ENCODE measurements at regions not wholly inside any gene's neighbourhood (a gene's known extent, or its start where the extent isn't known, plus 50 kb on each side); places are given as distances from the start of the nearest gene placed in this dataset.

- FAIRE-seq (no peak), DNase-seq (ENCODE audit: low read depth, low spot score) (no peak)
- peaks cover 0 to 2% of the 10 kb centered on the region in 2 experiments for H3K27me3 ChIP-seq (ENCODE audit: control insufficient read depth in 2 of 2, insufficient read depth in 2 of 2, low read length in 2 of 2)
- H3K36me3 ChIP-seq (ENCODE audit: control insufficient read depth in 2 of 2, extremely low read depth in 1 of 2, insufficient read depth in 2 of 2, low read length in 2 of 2), result no peaks in the 10 kb centered on the region
- POLR2A ChIA-PET, result no interaction called here
- H3K4me2 ChIP-seq (ENCODE audit: insufficient read depth, low read length), result no peak overlapping the region
- H3K9me3 ChIP-seq (replicated peaks; ENCODE audit: control insufficient read depth, insufficient read depth, low read length), result no peaks in the 10 kb centered on the region
- no TSS peak for BruUV-seq (replicated peaks)
- H3K4me1 ChIP-seq (ENCODE audit: control insufficient read depth, extremely low read depth, insufficient read depth, low read length), result no peaks in the 10 kb centered on the region
- H4K20me1 ChIP-seq (replicated peaks; ENCODE audit: control insufficient read depth, extremely low read depth, insufficient read depth, low read length), result no peaks in the 10 kb centered on the region
- TF ChIP-seq CTCF (IDR thresholded peaks at IDR 0.05; ENCODE audit: extremely low read depth in 1 of 2, insufficient read depth in 1 of 2, low read depth in 1 of 2, low read length in 2 of 2) (no peak), MAX (IDR thresholded peaks at IDR 0.05; ENCODE audit: insufficient read depth, insufficient read length) (no peak), POLR2A (IDR thresholded peaks at IDR 0.05; ENCODE audit: low read depth, low read length) (no peak), POLR2AphosphoS5 (IDR thresholded peaks at IDR 0.05; ENCODE audit: insufficient read depth, low read depth, low read length) (no peak), JUN (IDR thresholded peaks at IDR 0.05; ENCODE audit: borderline replicate concordance, insufficient read depth, insufficient read length, low read depth) (no peak), FOS (IDR thresholded peaks at IDR 0.05; ENCODE audit: borderline replicate concordance, insufficient read depth, low read length) (no peak), EZH2 (IDR thresholded peaks at IDR 0.05; ENCODE audit: borderline replicate concordance, low read depth, low read length, severe bottlenecking) (no peak), MYC (IDR thresholded peaks at IDR 0.05; ENCODE audit: low read depth, low read length) (no peak), GATA2 (IDR thresholded peaks at IDR 0.05; ENCODE audit: insufficient read depth, insufficient read length, low read depth, low read length) (no peak)
- CTCF ChIA-PET, result no interaction called here
- no peak overlapping the region for H2AFZ ChIP-seq (ENCODE audit: low read depth, low read length)
- no peak overlapping the region for H3K4me3 ChIP-seq (replicated peaks in 1 of 3; ENCODE audit: insufficient read depth in 1 of 3, low read depth in 1 of 3, low read length in 3 of 3)
- no peaks in the 10 kb centered on the region for H3K79me2 ChIP-seq (ENCODE audit: control insufficient read depth, insufficient read depth, low read length)
- peaks cover 3% of the 10 kb centered on the region for H3K9me1 ChIP-seq (replicated peaks; ENCODE audit: control insufficient read depth, extremely low read depth, insufficient read depth, low read length)
- dilution Hi-C loops (cut with MboI; ENCODE audit: extremely low pct_ligation_motif_present, low sequenced_read_pairs), result no loop called here
- H3K27ac ChIP-seq (ENCODE audit: insufficient read depth, low read depth, low read length), result no peak overlapping the region
- intact Hi-C loops (cut with micrococcal nuclease), result loop anchor here (5.0 kb wide), 1 partner anchor 1987 kb away; no protein-coding TSS in a partner anchor
- H3K9ac ChIP-seq (replicated peaks; ENCODE audit: extremely low read depth, insufficient read depth, low read length), result no peak overlapping the region
Observed at GRCh38 chr2:225120186-225120585, 77.9 kb upstream of the DOCK10 start.

All from endothelial cell of umbilical vein (primary cell).